HCT116 (cell line): ENCODE measurements at regions not wholly inside any gene's neighbourhood (a gene's known extent, or its start where the extent isn't known, plus 50 kb on each side); places are given as distances from the start of the nearest gene placed in this dataset.

ENCODE experiments used
- ATAC-seq: fragments of 200-7000 bp; cut with Tn5 transposase; 2 replicates; pipeline ENCODE4 v1.9.1; 2020; ENCODE audit warnings: mild to moderate bottlenecking, moderate library complexity
- BruUV-seq: library from RNA; stranded (reverse); fragments of 400-500 nt; replicated peaks from 2 replicates; lab custom pipeline; 2021; lab: Mats Ljungman, UMichigan
- CTCF ChIA-PET: fragments of 300-600 bp; sonication (Branson Sonifier 250); formaldehyde crosslinking; loops from one replicate; lab custom pipeline; 2021; ENCODE audit warnings: antibody characterized with exemption; lab: Charles Lee
- POLR2A ChIA-PET: fragments of 300-600, 350-600 bp; sonication (Branson Sonifier 250); formaldehyde crosslinking; loops from one replicate; lab custom pipeline; 2021; ENCODE audit warnings: antibody characterized with exemption; lab: Charles Lee
- RAD21 ChIA-PET, 2 experiments: fragments of 300-600 bp; sonication (Branson Sonifier 250); formaldehyde crosslinking; loops; one replicate each; lab custom pipeline; 2023; ENCODE audit warnings: low total read pairs in 2 of 2; ENCODE audit not compliant: uncharacterized antibody in 2 of 2, unreplicated experiment in 2 of 2, low non-redundant PET in 1 of 2; lab: Charles Lee
- DNase-seq: peaks from one replicate; pipeline ENCODE4 v3.0.0-alpha.2; 2010; ENCODE audit warnings: low read depth, low spot score
- H2AFZ ChIP-seq: fragments of 200-600 bp; shearing (Covaris generic), sonication (generic); 2 replicates; pipeline ENCODE4 v1.6.1; 2017; ENCODE audit warnings: low read depth, mixed run types, mixed read lengths, antibody characterized with exemption, low read length; ENCODE audit not compliant: poor library complexity, severe bottlenecking
- H3K27ac ChIP-seq: 2 replicates; pipeline ENCODE4 v1.5.1; 2012; ENCODE audit warnings: low read depth, low read length
- H3K27me3 ChIP-seq: fragments of 200-600 bp; sonication (generic); 2 replicates; pipeline ENCODE4 v1.6.1; 2016; ENCODE audit warnings: mixed run types, low read length, mixed read lengths; ENCODE audit not compliant: insufficient read depth
- H3K36me3 ChIP-seq, 2 experiments: fragments of 200-500 bp in 1 of 2; fragments of 200-600 bp in 1 of 2; sonication (Bioruptor generic) in 1 of 2; sonication (generic) in 1 of 2; 2 replicates each; pipeline versions ENCODE4 v1.5.1 to v1.6.1; 2014 to 2016; ENCODE audit warnings: low read length in 2 of 2, inconsistent platforms in 1 of 2, mixed read lengths in 1 of 2, mixed run types in 1 of 2; ENCODE audit not compliant: insufficient read depth in 2 of 2, control insufficient read depth in 1 of 2
- H3K4me1 ChIP-seq, 2 experiments: fragments of 200-600 bp in 1 of 2; sonication (generic) in 1 of 2; 2 replicates each; pipeline versions ENCODE4 v1.5.1 to v1.6.1; 2012 to 2017; ENCODE audit warnings: low read length in 2 of 2, inconsistent platforms in 1 of 2, mild to moderate bottlenecking in 1 of 2, mixed read lengths in 1 of 2, mixed run types in 1 of 2, moderate library complexity in 1 of 2; ENCODE audit not compliant: insufficient read depth in 2 of 2, control insufficient read depth in 1 of 2
- H3K4me2 ChIP-seq: fragments of 200-600 bp; sonication (generic); 2 replicates; pipeline ENCODE4 v1.6.1; 2017; ENCODE audit warnings: mixed run types, low read length, mixed read lengths
- H3K4me3 ChIP-seq, 2 experiments: fragments of 200-600 bp in 1 of 2; sonication (generic) in 1 of 2; replicated peaks in 1 of 2; 2 replicates each; pipeline ENCODE4 v1.5.1; 2011 to 2016; ENCODE audit warnings: low read length in 2 of 2, control low read depth in 1 of 2, low read depth in 1 of 2, mild to moderate bottlenecking in 1 of 2, mixed read lengths in 1 of 2, mixed run types in 1 of 2
- H3K79me2 ChIP-seq: fragments of 200-600 bp; sonication (generic); 2 replicates; pipeline ENCODE4 v1.6.1; 2017; ENCODE audit warnings: mild to moderate bottlenecking, mixed run types, low read length, moderate library complexity, mixed read lengths; ENCODE audit not compliant: insufficient read depth
- H3K9ac ChIP-seq: fragments of 200-600 bp; sonication (generic); 2 replicates; pipeline ENCODE4 v1.6.1; 2016; ENCODE audit warnings: low read length, mixed read lengths
- H3K9me2 ChIP-seq: fragments of 200-600 bp; sonication (generic), shearing (Covaris generic); 2 replicates; pipeline ENCODE4 v1.6.1; 2017; ENCODE audit warnings: mixed run types, mild to moderate bottlenecking, moderate library complexity; ENCODE audit not compliant: insufficient read depth
- H3K9me3 ChIP-seq, 2 experiments: fragments of 200-500 bp in 1 of 2; fragments of 200-600 bp in 1 of 2; sonication (Bioruptor generic) in 1 of 2; sonication (generic) in 1 of 2; 2 replicates each; pipeline ENCODE4 v1.6.1; 2014 to 2017; ENCODE audit warnings: low read length in 2 of 2, mixed read lengths in 2 of 2, inconsistent platforms in 1 of 2, low read depth in 1 of 2, mild to moderate bottlenecking in 1 of 2, mixed run types in 1 of 2, moderate library complexity in 1 of 2; ENCODE audit not compliant: control insufficient read depth in 1 of 2, insufficient read depth in 1 of 2
- H4K20me1 ChIP-seq: fragments of 200-600 bp; sonication (generic), shearing (Covaris generic); 2 replicates; pipeline ENCODE4 v1.6.1; 2017; ENCODE audit warnings: mixed run types, mild to moderate bottlenecking, moderate library complexity; ENCODE audit not compliant: insufficient read depth
- CEBPB ChIP-seq: IDR thresholded peaks from 2 replicates; pipeline ENCODE4 v1.6.1; 2012; ENCODE audit warnings: low read depth
- ELF1 ChIP-seq: IDR thresholded peaks from 2 replicates; pipeline ENCODE4 v1.6.1; 2012; ENCODE audit warnings: low read depth, borderline replicate concordance
- EZH2phosphoT487 ChIP-seq: fragments of 200-600 bp; IDR thresholded peaks from 2 replicates; pipeline ENCODE4 v1.6.1; 2018; ENCODE audit warnings: antibody characterized with exemption, borderline replicate concordance
- FOSL1 ChIP-seq: IDR thresholded peaks from 2 replicates; pipeline ENCODE4 v1.6.1; 2012; ENCODE audit warnings: low read depth
- POLR2A ChIP-seq: IDR thresholded peaks from 2 replicates; pipeline ENCODE4 v1.7.0; 2011; ENCODE audit warnings: borderline replicate concordance; ENCODE audit not compliant: insufficient read depth, insufficient read length; ENCODE audit errors: extremely low read depth
- RAD21 ChIP-seq: IDR thresholded peaks from 2 replicates; pipeline ENCODE4 v1.6.1; 2012; ENCODE audit warnings: low read depth, mild to moderate bottlenecking
- SP1 ChIP-seq: IDR thresholded peaks from 2 replicates; pipeline ENCODE4 v1.6.1; 2012; ENCODE audit warnings: low read depth
- SRF ChIP-seq: IDR thresholded peaks from 2 replicates; pipeline ENCODE4 v1.6.1; 2012; ENCODE audit warnings: low read depth
- YY1 ChIP-seq: IDR thresholded peaks from 2 replicates; pipeline ENCODE4 v1.6.1; 2011; ENCODE audit warnings: low read length, low read depth, moderate library complexity, mild to moderate bottlenecking; ENCODE audit not compliant: insufficient replicate concordance; ENCODE audit errors: extremely low read depth
- intact Hi-C: fragments of 100-400 bp; cut with micrococcal nuclease; formaldehyde crosslinking; loops from 2 replicates; pipeline ENCODE4 v1.10.0; 2022
- TF ChIP-seq, protein P1 (sequence below): IDR thresholded peaks from 2 replicates; pipeline ENCODE4 v1.6.1; 2011; ENCODE audit warnings: mild to moderate bottlenecking, low read length, moderate library complexity; ENCODE audit not compliant: insufficient replicate concordance; ENCODE audit errors: extremely low read depth

DNA sequence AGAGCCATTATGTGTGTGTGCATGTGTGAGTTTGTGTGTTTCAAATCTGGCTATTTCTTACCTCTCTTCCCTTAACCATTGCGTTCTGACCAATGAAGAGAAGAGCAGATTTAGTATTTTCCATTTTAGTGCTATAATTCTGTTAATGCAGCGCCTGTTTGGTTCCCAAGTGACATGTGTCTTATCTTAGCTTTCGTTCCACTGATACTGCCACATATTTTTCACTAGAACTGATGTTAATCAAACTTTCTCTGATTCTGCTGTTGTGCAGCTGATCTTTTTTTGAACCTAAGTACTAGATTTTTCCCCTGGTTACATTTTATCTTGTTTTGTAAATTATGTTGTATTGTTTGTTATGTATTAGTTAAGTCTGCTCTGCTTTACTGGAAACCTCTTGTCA, 152.9 kb upstream of the MID1 start:
- Histone ChIP-seq H3K27me3 (no peaks in the 10 kb centered on the region), H3K36me3 (no peaks in the 10 kb centered on the region), H3K4me2 (no peak overlapping the region), H3K9me3 (no peaks in the 10 kb centered on the region), H3K27ac (no peak overlapping the region), H3K9ac (no peak overlapping the region), H3K4me1 (no peaks in the 10 kb centered on the region; a peak in 1 of 4 replicates), H3K9me2 (no peaks in the 10 kb centered on the region), H3K4me3 (no peak overlapping the region), H3K79me2 (no peaks in the 10 kb centered on the region), H2AFZ (no peak overlapping the region), H4K20me1 (no peaks in the 10 kb centered on the region)
- DNase-seq, result no peak
- ATAC-seq, result no peak
- TF ChIP-seq YY1 (no peak), FOSL1 (no peak), CEBPB (no peak), POLR2A (no peak), ELF1 (no peak), SRF (no peak), SP1 (no peak), EZH2phosphoT487 (no peak), RAD21 (no peak)
- TF ChIP-seq, protein P1, sequence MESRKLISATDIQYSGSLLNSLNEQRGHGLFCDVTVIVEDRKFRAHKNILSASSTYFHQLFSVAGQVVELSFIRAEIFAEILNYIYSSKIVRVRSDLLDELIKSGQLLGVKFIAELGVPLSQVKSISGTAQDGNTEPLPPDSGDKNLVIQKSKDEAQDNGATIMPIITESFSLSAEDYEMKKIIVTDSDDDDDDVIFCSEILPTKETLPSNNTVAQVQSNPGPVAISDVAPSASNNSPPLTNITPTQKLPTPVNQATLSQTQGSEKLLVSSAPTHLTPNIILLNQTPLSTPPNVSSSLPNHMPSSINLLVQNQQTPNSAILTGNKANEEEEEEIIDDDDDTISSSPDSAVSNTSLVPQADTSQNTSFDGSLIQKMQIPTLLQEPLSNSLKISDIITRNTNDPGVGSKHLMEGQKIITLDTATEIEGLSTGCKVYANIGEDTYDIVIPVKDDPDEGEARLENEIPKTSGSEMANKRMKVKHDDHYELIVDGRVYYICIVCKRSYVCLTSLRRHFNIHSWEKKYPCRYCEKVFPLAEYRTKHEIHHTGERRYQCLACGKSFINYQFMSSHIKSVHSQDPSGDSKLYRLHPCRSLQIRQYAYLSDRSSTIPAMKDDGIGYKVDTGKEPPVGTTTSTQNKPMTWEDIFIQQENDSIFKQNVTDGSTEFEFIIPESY, result no peak
- BruUV-seq, result no TSS peak
- ChIA-PET CTCF (no interaction called here), RAD21 (no interaction called here), POLR2A (no interaction called here)
- intact Hi-C loops, result no loop called here
